ENCODE measurements at regions not wholly inside any gene's neighbourhood (a gene's known extent, or its start where the extent isn't known, plus 50 kb on each side); places are given as distances from the start of the nearest gene placed in this dataset.

DNA sequence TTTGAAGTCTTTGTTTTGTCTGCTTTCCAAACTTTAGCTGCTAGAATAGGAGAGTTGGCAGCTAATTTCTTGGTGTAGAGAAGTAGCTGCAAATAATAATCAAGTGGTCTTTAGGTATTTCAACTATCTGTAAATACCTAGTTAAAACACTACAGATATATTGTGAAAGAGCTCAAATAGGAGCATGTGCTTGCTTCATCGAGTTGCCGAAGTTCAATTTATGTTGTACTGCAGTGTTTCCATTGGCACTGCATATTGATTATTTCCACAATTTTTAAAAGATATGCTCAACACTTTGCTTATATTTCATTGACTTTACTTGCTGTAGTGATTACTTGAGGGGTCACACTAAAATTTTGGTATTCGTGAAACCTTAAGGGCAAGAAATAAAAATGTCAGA lies 131.6 kb upstream of the BMP4 start:
- H3K23me2 ChIP-seq (ENCODE audit: low read depth, low read length) = no peaks in the 10 kb centered on the region
- no peak overlapping the region for H3K9ac ChIP-seq (replicated peaks in 1 of 4; ENCODE audit: extremely low read depth in 1 of 4, low read depth in 3 of 4, low read length in 3 of 4)
- no peaks in the 10 kb centered on the region for H3K79me1 ChIP-seq (ENCODE audit: low read depth, low read length)
- H3K79me2 ChIP-seq (ENCODE audit: control insufficient read depth in 1 of 2, insufficient read depth in 2 of 2, low read length in 2 of 2) = no peaks in the 10 kb centered on the region
- H3K14ac ChIP-seq (ENCODE audit: insufficient read length) = no peak overlapping the region
- H3K27ac ChIP-seq (ENCODE audit: low read depth, low read length) = no peak overlapping the region
- CTCF ChIA-PET (ENCODE audit: partially characterized antibody) = interaction anchor here (1.1 to 1.9 kb wide), 2 partner anchors 87 to 241 kb away, joined by 3 to 4 read pairs; no protein-coding TSS in a partner anchor
- H3K4me3 ChIP-seq (ENCODE audit: extremely low read depth in 1 of 4, insufficient read depth in 2 of 4, low read depth in 3 of 4, low read length in 4 of 4) = no peak overlapping the region
- H2AFZ ChIP-seq (ENCODE audit: low read length) = no peak overlapping the region
- H2BK12ac ChIP-seq (ENCODE audit: low read depth, low read length) = no peak overlapping the region
- H2AK5ac ChIP-seq (ENCODE audit: low read depth, low read length) = no peak overlapping the region
- no peak overlapping the region for H3K23ac ChIP-seq (ENCODE audit: insufficient read length)
- no peak for FAIRE-seq
- DNase-seq (ENCODE audit: low read depth in 1 of 2, low spot score in 2 of 2) = no peak
- WGBS, 2 experiments (ENCODE audit: extremely low coverage in 1 of 2, insufficient coverage in 1 of 2, insufficient read length in 1 of 2, insufficient replicate concordance in 2 of 2, low coverage in 1 of 2, low lambda C conversion rate in 2 of 2, missing lambda C conversion rate in 1 of 2) = 95% methylated on average over 3 of the region's 3 CpGs; no CpG with 5 or more reads in 1 of the 2 experiments
- H4K8ac ChIP-seq (ENCODE audit: extremely low read depth, insufficient read depth, low read length) = no peak overlapping the region
- no peak overlapping the region for H3K18ac ChIP-seq (ENCODE audit: extremely low read depth, low read length)
- no peak overlapping the region for H2BK5ac ChIP-seq (ENCODE audit: low read depth, low read length)
- no peak overlapping the region for H3K56ac ChIP-seq (replicated peaks; ENCODE audit: insufficient read length, low read depth, low read length)
- no peak overlapping the region for H3K4me2 ChIP-seq (ENCODE audit: insufficient read depth in 1 of 2, low read depth in 2 of 2, low read length in 2 of 2)
- H2BK15ac ChIP-seq (ENCODE audit: low read length) = no peak overlapping the region
- H3K36me3 ChIP-seq (ENCODE audit: control insufficient read depth in 2 of 4, insufficient read depth in 4 of 4, low read length in 3 of 4) = no peaks in the 10 kb centered on the region
- POLR2A ChIA-PET (ENCODE audit: partially characterized antibody) = no interaction called here
- no peak overlapping the region for H2BK120ac ChIP-seq (replicated peaks; ENCODE audit: low read depth, low read length)
- no peak overlapping the region for H4K5ac ChIP-seq (ENCODE audit: insufficient read length, low read depth, low read length)
- no peak overlapping the region for H2BK20ac ChIP-seq (ENCODE audit: low read length)
- no peak overlapping the region for H3K4ac ChIP-seq (replicated peaks; ENCODE audit: insufficient read length, low read depth, low read length)
- H3K4me1 ChIP-seq (replicated peaks in 1 of 4; ENCODE audit: control insufficient read depth in 3 of 4, insufficient read depth in 4 of 4, low read length in 3 of 4) = peaks cover 0 to 3% (median 0%) of the 10 kb centered on the region in 4 experiments; a peak in 1 of 7 replicates
- H3K9me3 ChIP-seq (ENCODE audit: insufficient read depth in 2 of 2, low read depth in 1 of 2, low read length in 1 of 2) = 0 out of 4 replicates have a peak, but pooled peaks cover 0 to under 1% of the 10 kb centered on the region in 2 experiments
- H4K91ac ChIP-seq (replicated peaks; ENCODE audit: insufficient read length, low read length) = no peak overlapping the region
- H3K27me3 ChIP-seq (replicated peaks in 1 of 4; ENCODE audit: control insufficient read depth in 3 of 4, extremely low read depth in 1 of 4, insufficient read depth in 3 of 4, low read length in 3 of 4) = no peaks in the 10 kb centered on the region
- no peaks in the 10 kb centered on the region for H4K20me1 ChIP-seq (replicated peaks in 1 of 2; ENCODE audit: control insufficient read depth in 1 of 2, insufficient read depth in 2 of 2, low read length in 2 of 2)
- TF ChIP-seq CEBPB (IDR thresholded peaks at IDR 0.05; ENCODE audit: low read depth, low read length) (no peak), TCF12 (IDR thresholded peaks at IDR 0.05; ENCODE audit: low read depth, low read length) (no peak), PHF8 (conservative IDR thresholded peaks at IDR 0.05; ENCODE audit: low read depth, low read length) (no peak), TAF1 (IDR thresholded peaks at IDR 0.05; ENCODE audit: low read depth, low read length) (no peak), NRF1 (IDR thresholded peaks at IDR 0.05; ENCODE audit: low read depth, low read length) (no peak), JUN (IDR thresholded peaks at IDR 0.05; ENCODE audit: low read depth, low read length) (no peak), KDM5A (IDR thresholded peaks at IDR 0.05; ENCODE audit: low read length) (no peak), EP300 (IDR thresholded peaks at IDR 0.05; ENCODE audit: borderline replicate concordance in 1 of 2, low read depth in 2 of 2, low read length in 2 of 2) (no peak), SAP30 (IDR thresholded peaks at IDR 0.05; ENCODE audit: insufficient read depth, insufficient replicate concordance, low read length) (no peak), TEAD4 (IDR thresholded peaks at IDR 0.05; ENCODE audit: low read depth, low read length) (no peak), CREB1 (IDR thresholded peaks at IDR 0.05) (no peak)
- TF ChIP-seq, protein P1, sequence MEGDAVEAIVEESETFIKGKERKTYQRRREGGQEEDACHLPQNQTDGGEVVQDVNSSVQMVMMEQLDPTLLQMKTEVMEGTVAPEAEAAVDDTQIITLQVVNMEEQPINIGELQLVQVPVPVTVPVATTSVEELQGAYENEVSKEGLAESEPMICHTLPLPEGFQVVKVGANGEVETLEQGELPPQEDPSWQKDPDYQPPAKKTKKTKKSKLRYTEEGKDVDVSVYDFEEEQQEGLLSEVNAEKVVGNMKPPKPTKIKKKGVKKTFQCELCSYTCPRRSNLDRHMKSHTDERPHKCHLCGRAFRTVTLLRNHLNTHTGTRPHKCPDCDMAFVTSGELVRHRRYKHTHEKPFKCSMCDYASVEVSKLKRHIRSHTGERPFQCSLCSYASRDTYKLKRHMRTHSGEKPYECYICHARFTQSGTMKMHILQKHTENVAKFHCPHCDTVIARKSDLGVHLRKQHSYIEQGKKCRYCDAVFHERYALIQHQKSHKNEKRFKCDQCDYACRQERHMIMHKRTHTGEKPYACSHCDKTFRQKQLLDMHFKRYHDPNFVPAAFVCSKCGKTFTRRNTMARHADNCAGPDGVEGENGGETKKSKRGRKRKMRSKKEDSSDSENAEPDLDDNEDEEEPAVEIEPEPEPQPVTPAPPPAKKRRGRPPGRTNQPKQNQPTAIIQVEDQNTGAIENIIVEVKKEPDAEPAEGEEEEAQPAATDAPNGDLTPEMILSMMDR (IDR thresholded peaks at IDR 0.05; ENCODE audit: control extremely low read depth in 1 of 3, insufficient read depth in 1 of 3, low read depth in 1 of 3, low read length in 3 of 3) = no peak
- TF ChIP-seq, protein P2, sequence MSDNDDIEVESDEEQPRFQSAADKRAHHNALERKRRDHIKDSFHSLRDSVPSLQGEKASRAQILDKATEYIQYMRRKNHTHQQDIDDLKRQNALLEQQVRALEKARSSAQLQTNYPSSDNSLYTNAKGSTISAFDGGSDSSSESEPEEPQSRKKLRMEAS (IDR thresholded peaks at IDR 0.05) = no peak
